GM21717 (cell line): ENCODE measurements at regions not wholly inside any gene's neighbourhood (a gene's known extent, or its start where the extent isn't known, plus 50 kb on each side); places are given as distances from the start of the nearest gene placed in this dataset.

Source experiments
- ATAC-seq: cut with Tn5 transposase; IDR thresholded peaks from one replicate; pipeline ENCODE4 v1.9.1; 2021; ENCODE audit warnings: mild to moderate bottlenecking, moderate library complexity; ENCODE audit not compliant: unreplicated experiment

DNA sequence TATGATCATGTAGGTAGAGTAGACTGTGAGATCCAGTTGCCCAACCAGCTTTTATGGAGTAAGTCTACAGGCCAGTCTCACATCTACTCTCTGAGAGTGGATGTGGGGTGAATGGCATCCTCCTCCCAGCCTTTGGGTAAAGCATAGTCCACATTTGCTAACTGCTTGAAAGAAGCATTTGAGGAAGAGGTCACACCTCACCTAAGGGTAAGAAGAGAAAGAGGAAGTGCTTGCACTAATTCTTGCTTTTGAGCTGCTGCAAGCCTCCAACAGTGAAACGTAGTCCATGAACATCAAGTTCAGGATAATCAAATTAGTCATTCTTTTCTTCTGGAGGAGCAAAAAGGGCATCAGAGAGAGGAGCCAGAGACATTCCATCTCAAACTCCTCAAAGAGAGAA is 93.9 kb upstream of the AGR3 start:
- ATAC-seq, result peak; percentile 88

DNA sequence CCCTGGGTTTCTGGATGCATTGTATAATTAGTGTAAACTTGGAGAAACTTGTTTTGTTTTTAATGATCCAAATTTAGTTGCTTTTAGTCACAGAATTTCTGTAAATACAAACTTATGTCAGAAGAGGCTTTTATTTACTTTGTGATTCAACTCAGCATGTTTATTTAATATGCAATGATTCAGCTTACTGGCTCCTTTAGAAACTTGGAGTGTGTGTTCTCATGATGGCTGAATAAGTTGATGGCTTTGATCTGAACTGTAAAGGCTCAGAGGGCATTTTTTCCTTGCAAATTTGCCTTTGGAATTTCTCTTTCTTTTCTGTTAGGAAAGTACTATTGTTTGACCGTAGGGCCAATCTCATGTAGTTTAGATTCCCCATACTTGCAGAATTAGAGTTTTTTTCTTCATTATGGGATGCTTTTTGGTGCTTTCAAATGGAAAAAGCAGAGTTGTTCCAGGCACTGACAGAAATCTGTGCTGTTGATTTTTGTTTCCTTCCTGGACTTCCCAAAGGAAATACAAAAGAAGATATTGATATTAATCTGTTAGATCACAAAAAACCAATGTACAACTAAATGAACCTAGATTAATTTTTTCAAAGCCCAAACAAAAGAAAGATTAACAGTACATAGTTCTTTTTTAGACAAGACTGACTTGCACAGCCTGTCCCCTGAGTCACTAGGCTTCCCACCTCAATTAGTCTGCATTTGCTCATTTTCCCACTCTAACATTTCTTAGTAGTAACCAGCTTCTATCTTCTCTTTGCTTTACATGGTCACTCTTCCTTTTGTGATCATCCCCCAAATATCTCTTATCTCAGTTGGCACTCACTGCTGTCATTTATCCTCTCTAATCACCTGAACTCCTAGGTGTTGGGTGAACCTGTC is 96.8 kb upstream of the AGR3 start:
- no peak for ATAC-seq

DNA sequence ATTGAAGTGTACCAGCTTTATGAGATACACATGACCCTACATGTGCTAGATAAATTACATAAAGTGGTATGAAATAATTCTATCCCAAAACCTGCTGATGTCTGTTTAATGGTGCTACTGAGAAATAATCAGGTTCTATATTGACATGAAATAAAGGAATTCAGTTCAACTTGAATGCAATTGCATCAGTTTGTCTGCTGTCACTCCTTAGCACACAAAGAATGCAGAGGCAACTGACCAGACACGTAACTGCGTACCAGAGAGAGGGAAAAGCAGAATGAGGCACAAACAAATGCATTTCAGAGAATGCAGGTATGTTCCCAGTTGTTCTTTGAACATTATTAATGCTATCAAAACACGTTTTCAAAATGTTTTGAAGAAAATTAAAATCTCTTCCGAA is 98.8 kb upstream of the AGR3 start:
- no peak for ATAC-seq

DNA sequence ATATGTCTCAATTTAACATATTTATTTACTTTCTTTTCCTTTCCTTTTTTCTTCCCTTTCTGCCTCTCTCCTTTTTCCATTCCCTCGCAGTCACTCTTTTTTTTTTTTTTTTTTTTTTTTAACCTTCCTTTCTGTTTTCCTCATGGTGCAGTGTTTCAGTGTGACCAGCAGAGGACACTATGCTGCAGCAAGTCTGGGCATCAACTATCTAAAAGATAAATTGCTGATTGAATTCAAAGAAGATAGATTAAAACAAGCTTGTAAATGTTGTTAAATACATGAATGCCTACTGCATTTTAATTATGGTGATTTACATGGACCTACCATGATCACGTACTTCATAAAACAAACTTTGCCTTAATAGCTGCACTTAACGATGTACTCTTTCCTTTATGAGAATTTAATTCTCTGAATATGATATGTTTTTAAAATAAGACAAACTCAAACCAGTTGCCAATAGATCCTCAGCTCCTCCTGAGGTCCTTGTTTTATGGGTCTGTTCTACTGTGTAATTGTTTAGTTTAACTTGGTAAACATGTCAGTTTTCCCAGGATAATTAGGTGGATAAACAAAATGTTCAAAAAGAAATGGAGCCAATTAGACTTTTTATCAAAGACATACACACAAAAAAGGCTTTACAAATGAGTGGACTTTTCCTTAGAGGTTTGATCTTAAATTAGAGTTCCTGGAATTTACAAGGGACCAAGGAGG is 101.0 kb upstream of the AGR3 start:
- ATAC-seq, result no peak

DNA sequence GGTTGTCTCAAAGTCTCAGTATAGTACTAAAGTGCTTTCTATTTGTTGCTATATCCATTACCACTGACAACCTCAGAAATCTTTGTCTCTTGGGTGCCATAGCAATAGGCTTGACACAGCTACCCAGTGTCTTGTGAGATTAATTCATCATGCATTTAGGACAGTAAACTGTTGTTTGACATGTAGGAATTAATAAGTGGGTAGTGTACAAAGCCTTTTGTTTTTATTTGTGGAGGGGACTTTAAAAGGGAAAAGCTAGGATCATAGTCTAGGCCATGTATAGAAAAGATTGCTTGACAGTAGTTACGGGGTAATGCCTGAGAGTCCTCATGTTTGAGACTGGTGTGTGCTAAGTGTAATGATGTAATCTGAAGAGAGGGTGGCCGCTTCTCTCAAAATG is 102.6 kb upstream of the AGR3 start:
- ATAC-seq, result no peak

DNA sequence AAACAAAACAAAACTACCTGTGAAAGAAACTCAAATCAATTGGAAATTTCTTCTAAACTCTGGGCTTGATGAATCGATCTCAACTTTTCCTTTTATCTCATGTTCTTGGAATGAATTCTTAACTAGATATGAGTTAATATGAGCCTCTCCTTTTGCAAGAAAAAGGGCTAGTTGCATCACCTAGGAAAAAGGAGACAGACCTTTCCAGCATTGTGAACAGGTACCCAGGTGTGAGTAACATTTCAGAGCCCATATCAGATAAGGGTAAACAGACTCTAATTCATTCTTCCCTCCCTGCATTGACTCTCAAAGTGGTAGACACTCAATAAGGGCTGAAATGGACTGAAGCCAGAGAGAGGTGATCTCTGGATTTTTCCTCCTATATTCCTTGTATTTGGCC is 103.8 kb upstream of the AGR3 start:
- no peak for ATAC-seq

DNA sequence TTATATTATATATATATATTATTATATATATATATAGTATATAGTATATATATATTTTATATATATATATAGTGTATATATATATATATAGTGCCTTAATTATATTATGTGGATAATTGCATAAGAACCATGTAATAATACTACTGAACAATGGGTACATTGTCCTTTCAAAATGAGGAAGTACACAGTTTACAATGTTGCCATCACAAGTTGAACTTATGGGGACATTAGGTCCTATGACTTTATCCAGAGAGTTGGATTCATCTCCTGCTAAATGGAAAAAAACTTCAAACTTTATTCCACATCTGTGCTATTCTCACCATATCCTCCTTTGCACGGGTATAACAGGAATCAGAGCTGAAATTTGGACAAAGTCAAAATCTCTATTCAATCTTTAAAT is 105.0 kb upstream of the AGR3 start:
- no peak for ATAC-seq

DNA sequence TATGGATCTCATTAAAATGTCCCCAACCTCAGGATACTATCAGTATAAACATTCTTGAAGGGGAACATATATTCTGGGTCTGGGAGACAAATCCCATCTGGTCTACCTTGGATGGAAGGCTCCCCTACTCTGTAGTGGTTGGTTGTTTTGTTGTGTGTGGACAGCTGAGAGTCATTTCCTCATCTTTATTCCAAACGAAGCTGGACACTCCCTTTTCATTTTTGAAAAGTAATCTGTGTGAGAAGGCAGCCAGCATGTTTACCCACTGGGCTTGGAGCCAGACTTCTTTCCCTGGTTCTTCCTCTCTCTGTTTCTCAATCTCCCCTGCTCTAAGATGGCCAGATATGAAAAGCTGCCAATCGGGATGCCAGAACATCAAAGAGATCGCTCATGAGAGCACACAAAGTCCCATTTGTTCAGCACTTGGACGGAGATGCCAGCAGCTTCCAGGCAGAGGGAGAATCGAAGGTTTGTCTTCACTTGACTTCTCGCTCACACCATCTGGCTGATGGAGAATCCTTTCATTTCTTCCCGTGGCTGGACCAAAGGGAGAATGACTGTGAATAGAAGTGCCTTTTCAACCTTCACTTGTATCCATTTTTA is 108.1 kb upstream of the AGR3 start:
- ATAC-seq, result no peak

DNA sequence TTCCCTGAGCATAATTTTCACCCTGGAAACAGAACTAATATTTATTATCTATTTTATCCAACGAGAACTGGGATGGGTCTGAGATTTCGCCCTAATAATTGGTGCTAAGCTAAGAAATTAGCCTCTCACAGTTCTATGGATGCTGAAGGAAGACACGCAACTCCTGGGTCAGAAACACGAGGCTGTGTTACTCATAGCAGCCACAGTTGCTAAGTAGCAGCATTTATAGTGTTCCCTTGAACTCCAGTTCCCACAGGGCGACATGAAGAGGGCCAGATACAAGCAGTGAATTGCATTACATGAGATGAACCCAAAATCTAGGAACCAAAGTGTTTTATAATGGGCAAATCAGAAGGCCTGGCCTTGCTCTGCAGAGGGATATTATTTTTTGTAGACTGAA is 109.8 kb upstream of the AGR3 start:
- ATAC-seq, result no peak

DNA sequence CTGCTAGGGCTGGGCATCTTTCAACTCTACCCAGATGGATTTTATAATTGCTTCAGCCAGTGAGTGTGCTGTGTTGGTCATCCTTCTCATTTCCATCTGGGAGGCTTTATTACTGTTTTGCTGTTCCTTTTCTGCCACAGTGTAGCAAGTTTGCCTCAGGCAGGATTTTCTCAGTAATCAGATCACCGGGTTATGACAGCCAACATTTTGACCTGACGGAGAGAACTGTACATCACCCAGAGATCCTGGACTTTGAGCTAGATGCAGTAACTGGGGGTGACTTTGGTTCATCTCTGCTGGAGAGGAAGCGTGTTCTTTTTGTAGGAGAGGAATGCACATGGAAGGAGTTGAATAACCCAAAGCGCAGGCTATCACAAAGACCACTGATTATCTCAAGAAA is 111.8 kb upstream of the AGR3 start:
- ATAC-seq, result no peak

DNA sequence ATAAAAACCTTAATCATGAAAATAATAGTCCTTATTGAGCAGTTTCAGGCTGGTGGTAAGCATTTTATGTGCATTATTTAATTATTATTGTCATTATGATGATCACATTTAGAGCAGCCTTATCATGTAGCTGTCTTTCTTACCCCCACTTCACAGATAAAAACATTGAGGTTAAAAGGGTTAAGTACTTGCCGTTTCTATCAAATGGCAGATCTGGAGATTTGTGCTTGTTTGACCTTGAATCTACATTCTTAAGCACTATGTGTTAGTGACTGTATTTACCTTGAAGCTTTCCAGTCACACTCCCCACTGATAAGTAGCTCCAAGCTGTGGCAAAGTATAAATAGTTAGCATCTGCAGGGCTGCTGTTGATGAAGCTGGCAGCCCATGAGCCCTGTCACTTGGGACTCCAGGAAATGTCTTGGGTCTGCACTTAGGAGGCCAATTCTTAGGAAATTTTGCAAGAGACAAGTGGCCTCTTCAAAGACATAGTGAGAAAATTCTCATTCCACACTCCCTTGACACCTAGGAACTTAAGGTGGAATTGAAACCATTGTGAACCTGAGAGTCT is 116.8 kb upstream of the AGR3 start:
- ATAC-seq, result no peak

DNA sequence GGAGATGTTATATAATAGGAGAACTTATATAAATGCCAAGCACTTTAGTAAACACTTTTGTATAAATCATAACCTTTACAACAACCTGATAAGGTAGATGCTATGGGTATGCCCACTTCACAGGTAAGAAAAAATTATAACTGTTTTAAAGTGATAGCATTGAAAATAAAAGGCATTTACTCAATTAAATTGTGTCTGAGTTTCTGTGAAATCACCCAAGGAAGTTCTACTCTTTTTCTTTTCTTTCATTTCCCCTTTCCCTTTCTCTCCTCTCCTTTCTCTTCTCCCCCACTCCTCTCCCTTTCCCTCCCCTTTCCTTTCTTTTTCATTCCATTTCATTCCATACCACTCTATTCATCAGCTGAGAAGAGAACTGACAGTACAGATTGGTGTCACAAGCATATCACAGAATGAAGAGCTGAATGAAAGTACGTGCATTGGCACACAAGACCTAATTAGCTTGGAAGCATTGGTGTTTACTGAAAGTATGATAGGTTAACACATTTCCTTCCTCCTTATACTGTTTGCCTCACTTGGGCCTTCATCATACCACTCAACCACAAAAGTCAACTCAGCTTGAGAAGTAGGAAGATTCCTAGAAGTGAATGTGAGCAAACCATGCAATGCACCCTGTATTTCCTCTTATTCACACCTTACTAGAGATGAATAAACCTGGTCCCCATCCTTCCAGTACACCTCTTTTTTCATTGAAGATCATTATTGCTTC is 117.9 kb upstream of the AGR3 start:
- ATAC-seq, result no peak

DNA sequence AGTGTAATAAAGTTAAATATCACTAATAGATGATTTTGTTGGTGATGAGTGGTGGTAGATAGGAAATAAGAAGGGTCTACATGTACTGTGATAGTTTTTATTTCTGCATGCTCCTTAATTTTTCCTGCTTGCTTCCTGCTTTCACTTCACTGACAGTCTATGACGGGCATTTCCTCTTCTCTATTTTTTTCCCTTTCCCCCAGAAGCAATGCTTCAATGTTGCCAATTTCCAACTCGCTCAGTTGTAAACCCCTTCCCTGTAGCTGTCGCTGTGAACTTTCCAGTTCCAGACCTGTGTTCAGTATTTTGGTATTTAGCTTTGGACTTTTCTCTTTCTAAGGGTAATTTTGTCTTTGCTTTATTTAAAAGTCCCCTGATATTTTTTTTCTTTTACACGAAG is 123.5 kb upstream of the AGR3 start:
- no peak for ATAC-seq

DNA sequence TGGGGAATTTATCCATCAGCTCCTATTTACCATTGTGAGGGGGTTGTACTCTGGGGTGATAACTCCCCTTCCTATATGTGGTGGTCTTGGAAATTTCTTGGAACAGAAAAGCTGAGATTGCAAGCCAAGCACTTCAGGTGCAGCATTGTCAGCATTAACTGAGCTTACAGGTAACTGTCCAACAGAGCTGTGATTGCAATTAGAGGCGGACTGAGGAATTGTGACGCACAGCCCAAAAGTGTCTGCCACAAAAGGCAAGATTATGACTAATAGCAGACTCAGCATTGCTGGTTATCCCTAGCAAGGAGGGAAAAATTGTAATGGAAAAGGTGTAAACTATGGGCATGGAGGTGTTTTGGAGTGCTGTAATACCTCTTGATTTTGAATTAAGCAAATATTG is 126.1 kb upstream of the AGR3 start:
- ATAC-seq, result no peak

DNA sequence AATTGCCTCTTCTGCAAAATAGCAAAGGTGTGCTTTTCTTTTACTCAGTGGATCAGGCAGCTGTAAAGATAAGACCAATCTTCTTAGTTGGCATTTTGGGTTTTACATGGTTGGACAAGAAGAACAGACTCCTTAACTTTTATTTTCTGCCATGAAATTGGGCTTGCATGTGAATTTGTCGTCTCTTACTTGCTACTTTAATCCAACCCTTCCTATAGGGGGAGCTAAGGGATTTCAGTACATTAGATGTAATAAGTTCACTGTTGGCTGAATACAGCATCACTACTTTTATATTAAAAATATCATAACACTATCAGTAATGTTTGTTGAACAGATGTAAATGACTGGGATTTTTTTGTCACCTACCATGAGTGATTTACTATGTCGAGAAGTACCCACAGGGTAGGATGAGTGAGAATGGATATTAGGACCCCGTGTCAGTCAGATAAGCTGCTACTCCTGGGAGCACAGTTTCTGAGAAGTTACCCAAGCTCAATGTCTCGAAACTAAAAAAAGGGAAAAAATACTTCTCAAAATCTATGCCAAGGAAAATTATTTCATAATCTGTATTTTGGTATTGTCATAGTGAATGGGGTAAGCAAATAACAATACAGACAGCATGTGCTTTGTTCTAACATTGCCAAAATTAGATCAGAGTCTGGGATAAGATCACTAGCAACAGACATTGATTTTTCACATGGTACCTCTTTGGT is 127.4 kb upstream of the AGR3 start:
- ATAC-seq, result no peak

DNA sequence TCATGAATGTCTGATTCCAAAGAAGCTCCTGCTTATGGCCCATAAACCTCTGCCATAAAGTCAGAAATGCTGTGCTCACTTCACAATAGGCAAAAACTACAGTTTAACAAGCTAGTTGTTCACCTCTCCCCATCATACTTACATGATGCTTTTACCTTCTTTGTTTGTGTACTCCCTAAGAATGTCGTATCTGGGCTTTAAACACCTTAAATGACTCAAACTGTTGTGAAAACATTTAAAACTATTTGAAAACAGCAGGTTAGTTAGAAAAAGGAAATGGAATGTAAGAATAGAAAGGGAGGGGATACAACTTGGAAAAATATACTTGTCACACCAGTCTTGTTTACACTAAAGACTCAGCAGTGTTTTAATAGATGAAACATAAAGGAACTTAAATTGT is 128.2 kb upstream of the AGR3 start:
- ATAC-seq, result no peak

DNA sequence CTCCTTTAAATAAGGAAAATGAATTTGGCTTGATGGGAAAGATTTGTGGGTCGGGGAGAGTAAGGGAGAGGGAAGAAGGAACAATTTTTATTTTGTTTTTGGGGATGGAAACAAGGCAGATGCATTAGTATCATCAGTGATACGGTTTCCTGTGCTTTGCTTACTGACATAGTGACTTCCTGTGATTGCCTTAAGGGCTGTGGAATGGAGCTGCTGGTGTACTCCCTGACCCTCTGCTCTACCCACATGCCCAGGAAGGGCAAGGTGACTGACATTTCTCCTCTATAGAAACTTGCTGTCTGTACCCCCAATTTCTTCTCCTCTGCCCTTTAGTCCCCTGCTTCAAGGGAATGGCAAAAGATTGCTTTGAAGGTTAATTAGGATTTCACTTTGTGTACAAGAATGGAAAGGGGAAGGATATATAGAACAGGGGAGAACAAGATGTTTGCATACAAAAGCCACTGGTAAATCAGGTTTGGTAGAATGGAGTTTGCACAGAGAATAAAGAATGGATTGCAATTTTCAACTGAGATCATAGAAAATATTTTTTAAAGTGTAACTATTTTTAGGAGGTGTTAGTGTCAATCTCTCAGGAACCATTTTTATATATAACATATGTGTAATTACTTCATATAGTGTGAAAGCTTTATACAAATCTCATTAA is 129.0 kb upstream of the AGR3 start:
- no peak for ATAC-seq

DNA sequence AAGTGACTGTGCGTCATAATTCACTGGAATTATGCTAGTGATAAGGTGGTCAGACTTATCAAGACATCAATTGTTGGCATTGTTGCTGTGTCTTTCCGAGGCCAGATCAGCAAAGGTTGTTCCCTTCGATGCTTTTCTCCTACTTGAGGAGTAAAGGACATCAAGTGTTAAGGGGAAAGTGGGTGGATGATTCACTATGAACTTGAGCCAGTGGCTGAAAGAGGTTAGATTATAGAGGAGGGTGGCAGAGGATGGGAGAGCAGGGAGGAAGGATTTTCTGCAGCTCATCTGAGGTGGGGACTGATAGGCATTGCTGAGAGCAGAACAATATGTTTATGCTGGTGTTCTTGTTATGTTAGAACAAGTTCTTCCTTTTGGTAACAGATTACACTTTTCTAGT is 131.4 kb upstream of the AGR3 start:
- ATAC-seq, result no peak

DNA sequence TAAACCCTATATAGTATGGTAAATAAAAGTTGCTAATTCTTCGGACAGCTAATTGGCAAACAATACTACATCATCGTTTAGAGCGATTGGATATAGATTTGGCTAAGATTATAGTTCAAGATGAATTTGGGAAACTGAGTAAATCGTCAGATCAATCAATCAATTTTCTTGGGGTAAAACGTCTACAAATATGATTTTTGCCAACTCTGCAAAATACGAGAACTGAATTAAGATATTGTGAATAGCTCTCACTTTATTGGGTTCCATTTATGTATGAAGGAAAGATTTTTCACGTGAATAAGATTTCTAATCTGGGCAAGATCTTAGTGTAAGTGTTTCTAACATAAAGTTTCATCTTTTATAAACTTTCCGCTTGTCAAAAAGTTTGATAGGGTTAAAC is 132.9 kb upstream of the AGR3 start:
- no peak for ATAC-seq

DNA sequence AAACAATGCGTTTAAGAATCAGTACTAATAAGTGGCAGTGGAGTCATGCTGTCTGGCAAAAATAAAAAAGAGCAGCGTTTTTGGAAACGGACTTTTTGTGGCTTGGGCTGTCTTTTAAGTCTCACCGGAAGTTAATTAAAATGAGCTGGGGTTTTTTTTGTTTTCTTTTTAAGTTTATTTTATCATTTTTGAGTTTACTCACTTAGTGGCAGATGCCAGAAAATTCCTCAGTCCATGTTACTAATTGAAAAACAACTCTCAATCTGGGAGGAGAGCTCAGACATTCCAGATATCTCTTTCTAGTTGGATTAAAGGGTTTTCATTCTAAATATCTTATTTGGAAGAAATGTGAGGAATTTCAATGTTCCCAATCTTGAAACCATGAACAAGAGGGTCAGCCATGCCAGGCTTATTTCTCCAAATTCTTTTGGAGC is 133.8 kb upstream of the AGR3 start:
- no peak for ATAC-seq
